K562 (cell line): ENCODE measurements at regions not wholly inside any gene's neighbourhood (a gene's known extent, or its start where the extent isn't known, plus 50 kb on each side); places are given as distances from the start of the nearest gene placed in this dataset.

Source experiments
- BHLHE40 ChIP-seq: IDR thresholded peaks from 2 replicates; pipeline ENCODE4 v1.6.1; 2011; ENCODE audit warnings: low read length, improper control_type of control experiment
- BRF2 ChIP-seq: IDR thresholded peaks from 3 replicates; pipeline ENCODE4 v1.6.1; 2011; ENCODE audit warnings: borderline replicate concordance, mild to moderate bottlenecking; ENCODE audit not compliant: insufficient read length, insufficient read depth
- CAMTA2 ChIP-seq: fragments of 250-450 bp; sonication (Bioruptor Pico); conservative IDR thresholded peaks from 2 replicates; pipeline ENCODE4 v1.5.1; 2022
- CHD7 ChIP-seq: fragments of 200-600 bp; sonication (generic); IDR thresholded peaks from one replicate; pipeline ENCODE4 v1.6.1; 2012; ENCODE audit warnings: mild to moderate bottlenecking, low read depth, low read length, inconsistent platforms
- CTBP1 ChIP-seq: fragments of 450-650 bp; IDR thresholded peaks from 2 replicates; pipeline ENCODE4 v1.6.1; 2016; ENCODE audit warnings: borderline replicate concordance
- FOSL1 ChIP-seq: fragments of 200-800 bp; sonication (Bioruptor generic); conservative IDR thresholded peaks from 2 replicates; pipeline ENCODE4 v1.6.1; 2016; ENCODE audit warnings: missing genetic modification characterization, missing compliant biosample characterization
- HCFC1 ChIP-seq: IDR thresholded peaks from 2 replicates; pipeline ENCODE4 v1.6.1; 2012; ENCODE audit warnings: low read depth, low read length, improper control_type of control experiment
- MAZ ChIP-seq, 2 experiments: fragments of 450-650 bp in 1 of 2; sonication (generic) in 1 of 2; formaldehyde crosslinking; IDR thresholded peaks in 1 of 2; conservative IDR thresholded peaks in 1 of 2; 2 replicates each; pipeline versions ENCODE4 v1.4.0 to v1.5.0; 2020; ENCODE audit warnings: mild to moderate bottlenecking in 1 of 2, missing genetic modification reagents in 1 of 2
- MBD2 ChIP-seq: sonication (generic); IDR thresholded peaks from 2 replicates; pipeline ENCODE4 v1.6.1; 2016; ENCODE audit warnings: low read depth, borderline replicate concordance
- MYC ChIP-seq, 2 experiments: fragments of 250-450 bp in 1 of 2; sonication (Bioruptor Pico) in 1 of 2; IDR thresholded peaks; 2 replicates each; pipeline versions ENCODE4 v1.5.1 to v1.6.1; 2012 to 2021; ENCODE audit warnings: low read depth in 2 of 2, borderline replicate concordance in 1 of 2, improper control_type of control experiment in 1 of 2, low read length in 1 of 2, mild to moderate bottlenecking in 1 of 2, moderate library complexity in 1 of 2
- PYGO2 ChIP-seq: fragments of 450-650 bp; IDR thresholded peaks from 2 replicates; pipeline ENCODE4 v1.6.1; 2016; ENCODE audit warnings: mild to moderate bottlenecking, missing genetic modification characterization, moderate library complexity, missing compliant biosample characterization
- STAT5A ChIP-seq: IDR thresholded peaks from 2 replicates; pipeline ENCODE4 v1.6.1; 2012; ENCODE audit warnings: low read length, inconsistent platforms, borderline replicate concordance
- VEZF1 ChIP-seq: fragments of 200-800 bp; sonication (Bioruptor generic); IDR thresholded peaks from 2 replicates; pipeline ENCODE4 v1.6.1; 2017; ENCODE audit warnings: missing genetic modification characterization, missing compliant biosample characterization

- TF ChIP-seq MAZ (CRISPR knock-in tag; conservative IDR thresholded peaks at IDR 0.05 in 1 of 2, IDR thresholded peaks at IDR 0.05 in 1 of 2) (peak in 1 of 2 experiments; percentile 18; a peak in 1 of 4 replicates), STAT5A (peak; percentile 62; the same call in 1 of the 2 replicates), BRF2 (no peak), MYC (IDR thresholded peaks at IDR 0.05; ENCODE audit: low read depth, low read length) (peak; percentile 56; the same call in 1 of the 2 replicates), MYC (CRISPR knock-in tag; IDR thresholded peaks at IDR 0.05; ENCODE audit: borderline replicate concordance, low read depth) (no peak), CHD7 (no peak), CAMTA2 (CRISPR knock-in tag) (0 out of 2 replicates have a peak, but pooled peaks have one; percentile 52), PYGO2 (tag) (peak; percentile 14; the same call in 1 of the 2 replicates), MBD2 (peak; percentile 43; the same call in 1 of the 2 replicates), CTBP1 (peak; percentile 90), BHLHE40 (peak; percentile 84), VEZF1 (CRISPR knock-in tag) (peak; percentile 32; the same call in 1 of the 2 replicates), HCFC1 (no peak), FOSL1 (tag) (peak; percentile 97)
These were observed 59.3 kb upstream of the IL6 start (continued) for GRCh38 chr7:22667562-22668239.
